NOMO-1 treated with DMSO at 0.1 percent for 48 hours (cell line): ENCODE measurements at regions not wholly inside any gene's neighbourhood (a gene's known extent, or its start where the extent isn't known, plus 50 kb on each side); places are given as distances from the start of the nearest gene placed in this dataset.

Experiments used
- DNase-seq: peaks from one replicate; lab custom pipeline; 2025; ENCODE audit not compliant: unreplicated experiment; lab: John Stamatoyannopoulos, UW

DNA sequence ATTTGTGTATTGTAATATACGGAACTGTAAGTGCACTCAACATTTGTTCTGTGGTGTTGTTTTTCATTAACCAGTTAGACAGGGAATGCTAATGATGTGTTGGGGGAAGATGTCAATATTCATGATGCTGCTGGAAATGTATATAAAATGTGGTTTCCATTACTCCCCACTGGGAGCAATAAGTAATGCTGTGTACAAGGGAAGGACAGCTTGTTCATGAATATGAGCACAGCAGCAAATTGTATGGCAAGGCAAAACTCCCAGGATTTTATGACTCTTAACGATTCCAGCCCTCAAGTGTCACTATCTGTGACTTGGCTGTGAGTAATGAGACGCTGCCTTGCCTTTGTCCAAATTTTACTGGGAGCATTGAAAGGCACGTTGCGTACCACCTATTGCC lies 312.4 kb upstream of the DDX18 start:
- no peak for DNase-seq

DNA sequence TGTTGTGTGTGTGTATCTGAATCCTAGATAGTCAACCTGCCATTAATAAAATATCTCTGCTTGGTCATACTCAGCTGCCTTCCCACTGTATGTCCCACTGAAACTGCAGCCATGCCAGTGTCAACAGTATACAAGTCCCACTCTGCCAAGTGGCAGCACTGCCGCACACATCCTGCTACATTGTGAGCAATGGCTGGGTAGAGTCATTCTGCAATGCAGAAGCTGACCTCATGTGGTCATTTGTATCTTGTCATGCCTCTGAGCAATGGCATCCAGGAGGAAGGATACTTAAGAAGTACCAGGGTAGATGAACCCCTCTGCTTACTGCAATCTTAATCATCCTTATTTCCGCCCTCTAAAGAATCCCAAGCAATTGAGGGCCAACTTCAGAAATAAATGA lies 302.2 kb upstream of the DDX18 start:
- DNase-seq = no peak

DNA sequence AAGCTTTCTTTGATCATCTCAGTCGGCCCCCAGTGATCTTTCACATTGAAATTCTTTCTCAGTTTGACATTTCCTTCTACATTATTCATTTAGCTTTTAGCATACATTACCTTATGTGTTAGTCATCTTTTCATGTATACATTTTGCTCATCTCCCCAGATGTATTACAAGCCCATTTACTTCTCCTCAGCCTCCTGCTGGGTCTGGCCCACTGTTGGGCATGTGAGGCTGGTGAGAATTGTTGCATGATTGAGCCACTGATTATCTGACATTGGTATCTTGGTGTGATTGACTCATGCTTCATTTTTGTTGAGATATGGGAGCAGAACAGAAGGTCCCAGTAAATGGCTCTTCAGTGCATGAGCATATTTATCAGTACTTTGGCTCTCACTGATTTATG lies 300.1 kb upstream of the DDX18 start:
- no peak for DNase-seq

DNA sequence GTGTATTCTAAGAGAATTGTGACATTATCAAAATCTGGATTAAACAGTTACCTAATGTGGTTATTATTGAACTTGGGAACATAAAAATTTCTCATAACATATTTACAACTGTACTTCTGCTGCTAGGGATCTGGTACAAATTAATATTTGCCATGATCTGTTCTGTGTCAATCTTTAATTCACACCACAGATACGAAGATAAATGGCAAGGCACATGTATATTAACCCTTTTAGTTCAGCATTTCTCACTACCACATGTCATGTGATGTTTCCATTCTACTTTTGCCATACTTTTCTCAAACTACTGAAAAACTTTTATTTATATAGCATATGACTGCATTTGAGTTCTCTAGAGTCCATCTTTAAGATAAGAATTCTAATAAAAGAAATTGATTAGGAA lies 295.3 kb upstream of the DDX18 start:
- no peak for DNase-seq

DNA sequence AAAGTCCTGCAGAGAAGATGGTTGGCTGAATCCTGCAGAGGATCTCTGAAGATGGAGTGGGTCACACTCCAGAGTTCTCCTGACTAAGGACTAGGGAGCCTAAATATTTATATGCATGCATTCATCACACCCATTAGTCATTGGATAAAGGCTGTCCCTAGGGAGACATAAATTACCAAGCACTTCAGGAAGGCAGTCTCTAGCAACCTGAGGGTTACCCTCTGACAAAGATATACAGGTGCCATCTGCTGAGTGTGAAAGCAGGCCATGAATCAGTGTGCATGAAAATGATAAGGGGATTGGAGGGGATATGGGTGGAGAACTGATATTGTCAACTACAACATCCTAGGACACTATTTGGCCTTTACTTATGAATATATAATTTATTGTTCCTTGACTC lies 294.8 kb upstream of the DDX18 start:
- no peak for DNase-seq

DNA sequence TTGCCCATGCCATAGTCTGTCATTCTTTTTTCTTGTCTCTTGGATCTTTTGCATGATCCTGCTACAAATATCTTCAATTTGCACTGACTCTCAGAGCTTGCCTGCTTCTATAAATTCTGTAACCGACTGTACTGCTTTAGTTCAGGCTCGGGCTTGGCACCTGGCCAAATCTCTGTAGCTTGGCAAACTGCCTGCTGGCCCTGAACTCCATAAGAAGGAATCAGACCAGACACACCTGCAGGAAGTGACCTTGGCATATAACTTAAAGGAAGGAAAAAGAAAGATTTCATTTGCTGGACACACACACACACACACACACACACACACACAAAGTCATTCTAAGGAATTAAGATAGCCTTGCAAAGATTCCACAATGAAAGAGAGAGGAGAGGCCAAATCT lies 291.2 kb upstream of the DDX18 start:
- DNase-seq = no peak

DNA sequence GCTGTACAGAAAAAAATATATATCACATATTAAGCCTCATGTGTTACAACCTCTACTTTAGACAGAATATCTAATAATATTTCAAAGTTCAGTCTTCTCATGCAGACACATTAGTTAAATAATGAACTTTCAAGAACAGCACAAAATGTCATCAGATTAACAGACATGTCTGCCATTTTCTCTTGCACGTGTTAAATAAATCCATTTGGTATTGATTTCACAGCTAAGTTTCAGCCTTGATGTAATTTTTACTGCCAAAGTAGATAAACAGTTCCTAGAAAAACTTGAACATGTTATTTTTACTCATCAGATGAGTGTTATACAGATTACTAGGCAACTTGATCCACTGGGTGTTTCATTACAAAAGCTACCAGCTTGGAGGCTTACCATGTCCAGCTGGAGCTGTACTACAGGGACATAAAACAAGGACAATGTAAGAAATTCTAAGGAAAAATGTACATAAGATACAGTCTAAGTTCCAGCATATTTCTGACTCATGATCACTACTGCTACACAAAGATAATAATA lies 290.7 kb upstream of the DDX18 start:
- DNase-seq = no peak

DNA sequence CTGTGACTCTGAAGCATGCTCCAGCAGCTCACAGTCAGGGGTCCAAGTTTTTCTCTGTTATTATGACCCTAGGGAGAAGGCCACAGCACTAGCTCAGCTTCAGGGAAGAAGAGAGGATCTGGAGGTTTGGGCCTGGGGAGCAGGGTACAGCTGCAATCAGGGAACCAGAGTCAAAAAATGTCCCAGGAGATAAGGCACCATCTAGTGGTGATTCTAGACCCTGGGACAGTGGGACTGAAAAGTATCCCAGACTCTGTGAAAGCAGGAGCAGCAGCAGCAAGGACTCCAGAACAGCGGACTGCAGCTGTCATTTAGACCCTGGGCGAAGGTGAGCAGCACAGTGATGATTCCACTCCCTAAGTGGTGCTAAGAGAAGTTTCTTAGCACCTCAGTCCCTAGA lies 278.4 kb upstream of the DDX18 start:
- DNase-seq = no peak

DNA sequence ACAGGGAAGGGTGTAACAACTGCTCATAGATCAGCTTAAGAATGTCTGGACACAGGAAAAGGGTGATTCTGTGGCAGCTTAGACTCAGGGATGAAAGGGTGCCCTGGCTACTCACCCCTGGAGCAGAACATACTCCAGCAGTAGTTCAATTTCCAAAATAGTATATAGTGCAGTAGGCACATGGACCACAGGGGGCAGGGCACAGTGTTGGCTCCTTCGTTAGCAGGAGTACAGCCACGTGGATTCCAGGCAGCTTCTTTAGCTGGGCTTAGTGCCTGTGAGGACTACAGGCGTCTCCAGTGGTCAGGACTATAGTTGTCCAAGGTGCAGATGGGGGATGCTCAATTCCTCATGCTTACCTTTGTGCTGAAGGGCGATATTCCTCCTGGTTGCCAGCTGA lies 277.5 kb upstream of the DDX18 start:
- no peak for DNase-seq

DNA sequence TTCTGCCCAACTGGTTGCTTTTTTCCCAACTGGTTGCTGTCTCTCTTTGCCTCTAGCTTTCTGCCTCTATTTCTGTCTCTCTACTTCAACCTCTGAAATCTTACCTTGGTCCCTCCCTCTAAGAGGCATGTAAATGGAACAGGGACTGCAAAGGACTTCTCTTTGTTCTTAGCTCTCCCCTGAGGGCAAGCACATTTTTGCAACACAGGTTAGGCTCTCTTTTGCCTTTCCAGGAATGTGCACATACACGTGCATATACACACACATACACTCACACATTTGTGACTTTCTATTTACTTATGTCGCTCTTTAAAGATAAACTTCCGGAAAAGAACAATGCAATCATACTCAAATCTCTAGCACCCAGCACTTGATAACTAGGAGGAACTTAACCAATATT lies 262.6 kb upstream of the DDX18 start:
- no peak for DNase-seq

DNA sequence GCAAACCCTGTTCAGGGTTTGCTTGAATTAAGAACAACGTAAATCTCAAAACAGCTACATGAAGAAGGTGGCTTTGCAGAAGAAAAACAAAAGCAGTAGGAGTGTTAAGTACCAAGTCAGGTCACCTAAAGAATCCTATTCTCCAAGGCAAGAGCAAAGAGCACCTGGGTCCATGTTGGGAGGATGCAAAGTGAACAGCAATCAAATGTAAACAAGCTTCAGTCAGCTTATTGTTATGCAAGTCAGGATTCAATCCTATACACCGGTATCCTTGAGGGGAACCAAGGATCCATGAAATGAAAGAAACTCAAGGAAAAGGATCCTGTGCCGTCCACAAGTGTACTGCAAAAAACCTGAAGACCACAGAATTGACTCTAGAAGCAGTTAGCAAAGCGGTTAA lies 261.0 kb upstream of the DDX18 start:
- no peak for DNase-seq

DNA sequence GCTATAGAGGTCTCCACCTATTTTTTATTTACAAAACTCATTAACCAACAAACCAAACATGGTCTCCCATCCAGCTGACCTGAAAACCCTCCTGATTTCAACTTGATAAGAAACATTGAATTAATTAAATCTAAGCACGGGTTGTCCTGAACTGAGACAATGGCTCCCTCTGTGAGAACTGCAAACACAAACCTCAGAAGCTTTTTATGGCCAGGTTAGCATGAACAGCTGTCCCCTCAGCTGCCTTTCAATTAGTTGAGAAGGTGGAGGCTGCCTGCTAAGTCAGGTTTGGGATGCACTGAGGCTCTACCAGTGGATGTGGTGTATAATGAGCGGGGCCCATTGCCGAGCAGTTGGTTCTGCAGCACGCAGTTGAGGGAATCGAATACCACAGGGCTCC lies 258.5 kb upstream of the DDX18 start:
- no peak for DNase-seq

DNA sequence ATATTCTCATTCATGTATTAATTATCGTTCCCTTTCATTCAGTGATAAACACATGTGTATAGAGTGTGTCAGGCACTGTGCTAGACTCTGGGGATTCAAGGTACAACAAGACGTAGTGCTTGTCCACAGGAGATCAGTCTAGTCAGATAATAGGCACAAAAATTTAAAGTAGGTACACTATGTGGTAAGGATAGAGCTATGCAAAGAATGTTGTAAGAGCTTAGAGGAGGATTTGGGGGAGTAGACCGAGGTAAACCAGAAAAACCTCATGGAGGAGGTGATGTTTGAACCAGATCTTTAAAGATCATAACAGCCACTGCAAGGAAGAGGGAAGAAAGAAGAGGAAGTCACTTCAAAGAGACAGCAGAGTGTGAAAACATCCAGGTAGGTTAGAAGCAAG lies 256.9 kb upstream of the DDX18 start:
- DNase-seq = no peak

DNA sequence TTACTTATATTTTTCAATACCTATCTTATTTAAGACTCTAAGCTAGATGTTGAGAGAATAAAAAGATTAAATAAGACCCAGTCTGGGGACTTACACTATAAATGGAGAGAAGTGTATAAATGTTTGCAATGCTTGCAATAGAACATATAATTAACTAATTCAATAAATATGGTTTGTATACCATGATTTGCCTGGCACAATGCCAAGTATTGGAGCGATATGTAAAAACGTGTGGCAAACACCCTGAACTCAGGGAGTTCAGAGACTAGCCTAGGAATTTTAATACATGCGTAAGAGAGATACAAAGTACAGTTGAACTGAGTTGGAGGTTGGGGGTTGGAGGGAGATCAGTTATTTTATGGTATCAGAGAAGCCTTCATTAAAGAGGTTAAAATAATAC lies 251.8 kb upstream of the DDX18 start:
- no peak for DNase-seq

DNA sequence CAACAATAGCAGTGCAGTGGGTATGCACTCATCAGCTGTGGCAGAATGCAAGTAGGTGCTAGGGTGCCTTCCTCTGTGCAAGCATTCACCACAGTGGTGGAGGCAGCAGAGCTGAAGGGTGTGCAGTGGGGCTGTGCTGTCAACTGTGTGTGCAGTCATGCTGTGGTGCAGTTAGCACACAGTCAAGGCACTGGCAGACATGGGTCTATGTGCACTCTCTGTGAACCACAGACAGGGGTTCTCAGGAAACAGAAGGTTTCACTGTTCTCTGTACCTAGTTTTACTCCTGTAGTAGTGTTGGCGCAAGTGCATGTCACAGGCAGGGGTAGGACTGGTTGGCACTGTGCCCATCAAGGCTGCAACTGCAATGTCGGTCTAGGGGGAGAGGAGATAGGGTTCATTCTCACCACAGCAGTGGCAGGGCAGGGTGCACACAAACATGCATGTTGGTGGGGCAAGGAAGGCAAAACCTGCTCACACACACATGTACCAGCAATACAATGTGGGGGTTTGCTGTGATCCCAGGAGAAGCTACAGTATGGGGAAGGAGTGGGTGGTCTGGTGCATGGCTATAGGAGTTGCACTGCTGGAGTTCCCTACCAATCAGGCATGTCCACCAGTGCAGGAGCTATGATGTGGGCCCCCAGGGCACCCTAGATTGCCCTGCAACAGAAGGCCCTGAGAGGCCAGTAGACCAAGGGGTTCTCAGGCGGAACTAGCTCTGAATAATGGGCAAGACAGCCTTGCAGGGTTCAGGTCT lies 242.7 kb upstream of the DDX18 start:
- DNase-seq = no peak

DNA sequence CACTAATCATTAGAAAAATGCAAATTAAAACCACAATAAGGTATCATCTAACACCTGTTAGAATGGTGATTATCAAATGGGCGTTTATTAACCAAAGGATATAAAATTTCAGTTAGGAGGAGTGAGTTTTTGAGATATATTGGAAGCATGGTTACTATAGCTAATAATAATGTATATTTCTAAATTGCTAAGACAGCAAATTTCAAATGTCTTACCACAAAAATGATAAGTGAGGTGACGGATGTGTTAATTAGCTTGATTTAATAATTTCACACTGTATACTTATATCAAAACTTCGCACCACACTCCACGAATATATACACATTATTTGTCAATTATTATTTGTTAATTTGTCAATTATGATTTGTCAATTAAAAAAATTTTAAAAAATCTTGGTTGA lies 227.2 kb upstream of the DDX18 start:
- DNase-seq = no peak

DNA sequence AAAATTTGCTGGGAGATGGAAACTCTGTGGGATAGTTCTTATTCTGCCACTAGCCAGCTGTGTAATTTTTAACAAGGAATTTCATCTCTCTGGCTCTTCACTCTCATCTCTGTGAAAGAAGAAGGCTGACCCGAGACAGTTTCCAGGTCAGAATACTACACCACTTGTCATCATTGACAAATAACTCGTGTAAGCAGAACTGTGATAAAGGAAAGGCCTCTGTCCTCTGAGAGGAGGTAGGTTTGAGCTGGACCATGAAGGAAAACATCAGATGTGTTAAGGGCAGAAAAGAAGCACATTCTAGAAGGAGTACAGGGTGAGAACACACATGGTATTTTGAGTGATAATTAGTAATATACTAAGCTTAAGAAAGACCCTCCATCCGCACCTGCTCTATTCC lies 211.4 kb upstream of the DDX18 start:
- no peak for DNase-seq

DNA sequence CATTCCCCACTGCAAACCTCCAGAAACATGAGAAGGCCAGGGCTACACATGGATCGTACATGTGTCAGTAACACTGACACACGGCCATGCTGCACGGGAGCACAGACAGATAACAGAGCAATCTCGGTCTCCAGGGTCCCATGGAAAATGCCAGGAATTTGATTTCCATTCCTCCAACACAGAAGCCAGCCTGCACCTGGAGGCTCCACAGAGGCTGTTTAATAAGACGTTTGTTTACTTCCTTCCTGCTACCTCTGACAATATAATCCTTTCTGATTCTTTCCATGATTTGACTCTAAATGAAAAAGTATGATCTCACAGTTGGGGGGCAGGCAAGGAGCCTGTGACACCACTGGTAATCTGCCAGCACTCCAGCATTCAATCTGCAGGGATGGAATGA lies 210.9 kb upstream of the DDX18 start:
- no peak for DNase-seq

DNA sequence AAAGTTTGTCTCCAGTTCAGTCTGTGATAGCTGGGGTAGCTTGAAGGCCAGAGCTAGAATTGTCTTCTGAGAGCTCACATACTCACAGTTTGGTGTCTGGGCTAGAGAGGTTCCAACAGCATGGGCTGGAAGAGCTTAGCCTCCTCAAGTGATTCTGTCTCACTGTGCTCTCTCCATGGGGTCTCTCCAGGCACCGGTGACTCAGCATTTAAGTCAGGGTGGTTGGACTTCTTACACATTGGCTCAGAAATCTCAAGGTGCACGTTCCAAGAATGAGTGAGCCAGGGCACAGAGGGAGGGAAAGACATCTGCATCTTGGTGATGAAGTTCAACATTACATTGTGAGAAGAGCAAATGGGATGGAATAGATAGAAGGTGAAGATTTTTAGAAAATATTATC lies 207.3 kb upstream of the DDX18 start:
- no peak for DNase-seq

DNA sequence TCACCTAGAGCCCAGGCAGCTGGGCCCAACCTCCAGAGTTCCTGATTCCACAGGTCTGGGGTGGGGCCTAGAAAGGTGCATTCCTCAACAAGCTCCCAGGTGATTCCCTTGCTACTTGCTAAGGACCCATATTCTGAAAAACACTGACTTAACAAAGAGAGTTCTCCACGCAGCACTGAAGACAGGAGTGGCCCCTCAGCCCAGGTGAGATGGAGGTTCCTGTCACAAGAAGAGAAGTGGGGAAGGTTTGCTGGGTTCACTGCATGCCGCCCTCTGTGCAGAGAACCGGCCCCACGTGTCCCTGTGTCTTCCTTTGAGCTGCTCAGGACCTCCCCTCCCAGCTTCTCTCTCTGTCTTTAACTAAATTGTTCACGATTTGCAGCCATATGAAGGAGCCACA lies 201.4 kb upstream of the DDX18 start:
- no peak for DNase-seq

DNA sequence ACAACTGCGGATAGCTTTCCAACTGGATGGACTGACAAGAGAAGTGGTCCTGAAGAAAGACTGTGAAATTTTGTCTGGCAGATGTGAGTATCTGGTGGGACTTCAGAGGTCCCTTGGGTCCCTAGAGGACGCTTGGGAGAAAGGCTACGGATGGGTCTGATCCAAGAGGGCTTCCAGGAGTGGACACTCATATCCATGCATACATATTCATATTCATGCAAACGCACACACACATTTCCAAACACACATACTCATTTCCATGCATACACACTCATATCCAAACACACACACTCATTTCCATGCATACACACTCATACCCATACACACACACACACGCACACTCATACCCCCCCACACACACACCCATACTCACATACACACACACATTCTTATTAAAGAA lies 200.2 kb upstream of the DDX18 start:
- DNase-seq = no peak

DNA sequence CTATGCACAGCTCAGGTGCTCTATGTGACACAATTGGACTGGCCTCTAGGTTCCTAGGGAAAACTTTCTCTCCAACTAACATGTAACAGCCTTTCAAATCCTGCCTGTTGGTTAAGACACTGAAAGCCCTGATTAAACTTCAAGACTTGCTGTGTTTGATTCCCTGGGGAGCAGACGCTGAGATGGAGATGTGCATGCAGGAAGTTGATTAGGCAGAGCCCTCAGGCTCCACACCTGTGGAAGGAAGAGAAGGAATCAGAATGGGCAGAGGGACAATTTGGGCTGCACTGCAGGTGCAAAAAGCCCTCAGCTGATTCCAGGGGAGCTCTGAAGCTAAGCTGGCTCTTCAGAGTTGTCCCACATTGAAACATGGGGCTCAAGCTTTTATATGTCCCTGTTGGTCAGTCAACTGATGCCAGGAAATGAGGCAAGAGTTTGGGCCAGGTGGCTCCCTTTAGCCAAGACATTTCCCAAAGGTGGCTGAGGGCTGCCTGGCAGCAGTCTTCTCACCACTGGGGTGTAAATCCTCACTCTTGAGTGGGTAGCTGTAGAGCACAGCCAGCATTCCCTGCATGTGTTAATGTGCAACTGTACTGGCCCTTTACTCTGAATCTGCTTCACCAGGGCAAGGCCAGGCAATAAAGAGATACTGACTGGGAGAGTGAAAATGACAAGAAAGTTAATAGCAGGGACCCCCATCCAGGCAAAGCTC lies 199.5 kb upstream of the DDX18 start:
- DNase-seq = no peak

DNA sequence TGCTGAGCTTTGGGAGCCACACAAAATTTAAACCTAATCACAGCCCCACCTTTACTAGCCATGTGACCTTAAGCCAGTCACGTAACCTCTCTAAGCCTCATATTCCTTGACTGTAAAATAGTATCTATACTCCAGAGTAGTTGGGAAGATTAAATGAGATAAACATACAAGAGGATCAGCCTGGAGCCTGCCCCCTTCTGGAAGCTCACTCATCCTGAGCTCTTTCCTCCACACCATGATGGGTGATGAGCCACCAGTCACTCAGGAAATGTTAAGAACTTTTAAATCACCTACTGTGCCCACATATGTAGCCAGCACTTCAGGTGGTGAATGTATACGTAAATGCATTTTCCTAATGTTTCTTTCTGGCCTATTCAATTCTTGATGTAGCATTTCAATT lies 195.9 kb upstream of the DDX18 start:
- DNase-seq = no peak
